ENCODE measurements at regions not wholly inside any gene's neighbourhood (a gene's known extent, or its start where the extent isn't known, plus 50 kb on each side); places are given as distances from the start of the nearest gene placed in this dataset.

- TF ChIP-seq ZNF423 (tag by site-specific recombination; IDR thresholded peaks at IDR 0.05) (no peak), ZNF2 (tag by site-specific recombination; IDR thresholded peaks at IDR 0.05) (no peak), ZNF544 (tag by site-specific recombination; IDR thresholded peaks at IDR 0.05) (no peak), KLF8 (tag by site-specific recombination; IDR thresholded peaks at IDR 0.05) (no peak), ZNF548 (tag by site-specific recombination; IDR thresholded peaks at IDR 0.05) (no peak)
These were observed 443.7 kb downstream of the ARHGEF28 start (continued) for GRCh38 chr5:74069741-74070140.

GRCh38 chr5:74067748-74068541 lies 441.9 kb downstream of the ARHGEF28 start:
- Histone ChIP-seq H3K36me3 (ENCODE audit: control insufficient read depth in 2 of 2, insufficient read depth in 1 of 2, low read length in 2 of 2) (no peaks in the 10 kb centered on the region), H3K9me3 (ENCODE audit: control insufficient read depth, insufficient read depth, low read depth, low read length) (no peaks in the 10 kb centered on the region), H3K27ac (ENCODE audit: extremely low read depth, low read depth, low read length) (0 out of 2 replicates have a peak overlapping the region, but pooled peaks have one; percentile 5), H3K4me3 (ENCODE audit: low read depth, low read length) (no peak overlapping the region), H3K4me1 (ENCODE audit: control insufficient read depth, insufficient read depth, low read length) (peaks cover 30% of the 10 kb centered on the region)
- CTCF ChIA-PET, result interaction anchor here (1.0 kb wide), 2 partner anchors 15 to 32 kb away, joined by 3 read pairs; no protein-coding TSS in a partner anchor
- POLR2A ChIA-PET, result no interaction called here
- TF ChIP-seq ZFP69B (tag by site-specific recombination; IDR thresholded peaks at IDR 0.05) (peak; percentile 65; the same call in 1 of the 2 replicates), ZNF518A (tag by site-specific recombination; conservative IDR thresholded peaks at IDR 0.05; ENCODE audit: low read depth) (0 out of 2 replicates have a peak, but pooled peaks have one; percentile 27), ZNF391 (tag by site-specific recombination; IDR thresholded peaks at IDR 0.05; ENCODE audit: borderline replicate concordance, low read depth) (no peak), REPIN1 (tag by site-specific recombination; IDR thresholded peaks at IDR 0.05; ENCODE audit: low read depth) (0 out of 2 replicates have a peak, but pooled peaks have one; percentile 47), ZBTB8A (tag by site-specific recombination; IDR thresholded peaks at IDR 0.05) (no peak), HOXD13 (CRISPR knock-in tag; IDR thresholded peaks at IDR 0.05; ENCODE audit: borderline replicate concordance) (peak; percentile 75), BCL6B (tag by site-specific recombination; IDR thresholded peaks at IDR 0.05) (peak; percentile 84), GLIS2 (tag by site-specific recombination; IDR thresholded peaks at IDR 0.05) (no peak), ZNF692 (tag by site-specific recombination; IDR thresholded peaks at IDR 0.05) (peak; percentile 62), IKZF3 (tag by site-specific recombination; IDR thresholded peaks at IDR 0.05) (0 out of 2 replicates have a peak, but pooled peaks have one; percentile 6), RBAK (tag by site-specific recombination; IDR thresholded peaks at IDR 0.05) (no peak), ZNF571 (tag by site-specific recombination; IDR thresholded peaks at IDR 0.05) (no peak), ZBTB11 (tag by site-specific recombination; conservative IDR thresholded peaks at IDR 0.05; ENCODE audit: low read depth) (0 out of 2 replicates have a peak, but pooled peaks have one; percentile 20), MZF1 (tag by site-specific recombination; IDR thresholded peaks at IDR 0.05; ENCODE audit: borderline replicate concordance) (no peak), SP7 (tag by site-specific recombination; IDR thresholded peaks at IDR 0.05) (no peak), BCL11B (tag by site-specific recombination; IDR thresholded peaks at IDR 0.05; ENCODE audit: low read depth) (no peak), PRDM6 (tag by site-specific recombination; IDR thresholded peaks at IDR 0.05) (peak; percentile 76), ZNF335 (tag by site-specific recombination; conservative IDR thresholded peaks at IDR 0.05) (0 out of 2 replicates have a peak, but pooled peaks have one; percentile 8)

Data from HEK293 (cell line).